DND-41 (cell line): ENCODE measurements at regions not wholly inside any gene's neighbourhood (a gene's known extent, or its start where the extent isn't known, plus 50 kb on each side); places are given as distances from the start of the nearest gene placed in this dataset.

ENCODE experiments used
- CTCF ChIP-seq: IDR thresholded peaks from 2 replicates; pipeline ENCODE4 v1.5.1; 2012; ENCODE audit warnings: borderline replicate concordance, low read length, moderate library complexity, mild to moderate bottlenecking; ENCODE audit not compliant: poor library complexity, severe bottlenecking; ENCODE audit errors: extremely low read depth
- EZH2 ChIP-seq: IDR thresholded peaks from 3 replicates; pipeline ENCODE4 v1.6.1; 2012; ENCODE audit warnings: borderline replicate concordance, low read depth, mild to moderate bottlenecking, moderate library complexity, low read length, inconsistent platforms; ENCODE audit not compliant: severe bottlenecking

GRCh38 chr2:147567136-147567535 is 277.7 kb upstream of the ACVR2A start:
- no peak for TF ChIP-seq CTCF
- TF ChIP-seq EZH2 = no peak
